ENCODE measurements at regions not wholly inside any gene's neighbourhood (a gene's known extent, or its start where the extent isn't known, plus 50 kb on each side); places are given as distances from the start of the nearest gene placed in this dataset.
"Not testable (repeated sequence)": the region's sequence is repeated elsewhere in the genome, so short reads cannot be mapped to it uniquely, and the experiment has no call there.

- no peak for DNase-seq
Observed at GRCh38 chr6:80974579-80974978, 777.9 kb downstream of the TENT5A start.

- no peak for DNase-seq
Observed at GRCh38 chr6:80969439-80969838, 783.0 kb downstream of the TENT5A start.

GRCh38 chr6:80967609-80968008, 784.9 kb downstream of the TENT5A start:
- no peak for DNase-seq

GRCh38 chr6:80962382-80962781, 790.1 kb downstream of the TENT5A start:
- no peak for DNase-seq

GRCh38 chr6:80961166-80961565, 791.3 kb downstream of the TENT5A start:
- DNase-seq = no peak

- no peak for DNase-seq
Observed at GRCh38 chr6:80959034-80959433, 793.4 kb downstream of the TENT5A start.

GRCh38 chr6:80956898-80957297, 795.6 kb downstream of the TENT5A start:
- no peak for DNase-seq

GRCh38 chr6:80952479-80952878, 800.0 kb downstream of the TENT5A start:
- DNase-seq = not testable (repeated sequence)

- no peak for DNase-seq
Observed at GRCh38 chr6:80946402-80946801, 806.1 kb downstream of the TENT5A start.

- DNase-seq = no peak
Observed at GRCh38 chr6:80942911-80943310, 809.6 kb downstream of the TENT5A start.

- no peak for DNase-seq
Observed at GRCh38 chr6:80940976-80941375, 811.5 kb downstream of the TENT5A start.

GRCh38 chr6:80940571-80940970, 811.9 kb downstream of the TENT5A start:
- no peak for DNase-seq

- no peak for DNase-seq
Observed at GRCh38 chr6:80939898-80940297, 812.6 kb downstream of the TENT5A start.

- DNase-seq = no peak
Observed at GRCh38 chr6:80939480-80939879, 813.0 kb downstream of the TENT5A start.

GRCh38 chr6:80938131-80938530, 814.4 kb downstream of the TENT5A start:
- no peak for DNase-seq

- DNase-seq = no peak
Observed at GRCh38 chr6:80932359-80932758, 820.1 kb downstream of the TENT5A start.

- DNase-seq = no peak
Observed at GRCh38 chr6:80930376-80930775, 822.1 kb downstream of the TENT5A start.

- DNase-seq = no peak
Observed at GRCh38 chr6:80923816-80924215, 817.3 kb downstream of the BCKDHB start.

- no peak for DNase-seq
Observed at GRCh38 chr6:80922916-80923455, 816.5 kb downstream of the BCKDHB start.

- no peak for DNase-seq
Observed at GRCh38 chr6:80921861-80922460, 815.5 kb downstream of the BCKDHB start.

GRCh38 chr6:80907831-80908230, 801.4 kb downstream of the BCKDHB start:
- no peak for DNase-seq

- DNase-seq = no peak
Observed at GRCh38 chr6:80903711-80904110, 797.2 kb downstream of the BCKDHB start.

GRCh38 chr6:80886475-80886874, 780.0 kb downstream of the BCKDHB start:
- DNase-seq = no peak

GRCh38 chr6:80872951-80873308, 766.5 kb downstream of the BCKDHB start:
- DNase-seq = no peak

GRCh38 chr6:80872199-80872950, 765.9 kb downstream of the BCKDHB start:
- DNase-seq = no peak
